HFFc6 (cell line): ENCODE measurements at regions not wholly inside any gene's neighbourhood (a gene's known extent, or its start where the extent isn't known, plus 50 kb on each side); places are given as distances from the start of the nearest gene placed in this dataset.

Experiments used
- DNase-seq: peaks from one replicate; pipeline ENCODE4 v3.0.0-alpha.2; 2018
- H3K27ac Mint-ChIP-seq: 2 replicates; pipeline ENCODE4 v1.8.0; 2020; ENCODE audit warnings: mild to moderate bottlenecking, mixed read lengths
- H3K27me3 Mint-ChIP-seq: 2 replicates; pipeline ENCODE4 v1.8.0; 2021; ENCODE audit warnings: mild to moderate bottlenecking, moderate library complexity, mixed read lengths; ENCODE audit not compliant: insufficient read depth
- H3K36me3 Mint-ChIP-seq: 2 replicates; pipeline ENCODE4 v1.8.0; 2021; ENCODE audit warnings: low read depth, mixed read lengths
- H3K4me1 Mint-ChIP-seq: 2 replicates; pipeline ENCODE4 v1.8.0; 2020; ENCODE audit warnings: low read depth, mixed read lengths
- H3K4me3 Mint-ChIP-seq: 2 replicates; pipeline ENCODE4 v1.8.0; 2020; ENCODE audit warnings: mild to moderate bottlenecking, moderate library complexity, mixed read lengths
- H3K9me3 Mint-ChIP-seq: 2 replicates; pipeline ENCODE4 v1.8.0; 2020; ENCODE audit warnings: mild to moderate bottlenecking, mixed read lengths
- CTCF ChIP-seq: fragments of 200-600 bp; sonication (generic); IDR thresholded peaks from 2 replicates; pipeline ENCODE4 v1.5.0; 2021; ENCODE audit warnings: antibody characterized with exemption, mild to moderate bottlenecking

GRCh38 chr18:26650310-26651268 lies 102.2 kb upstream of the KCTD1 start:
- Mint-ChIP-seq H3K36me3 (no peaks in the 10 kb centered on the region), H3K27ac (no peak overlapping the region), H3K4me1 (peaks cover 6% of the 10 kb centered on the region; the same call in 1 of the 2 replicates), H3K27me3 (peaks cover 20% of the 10 kb centered on the region), H3K4me3 (no peak overlapping the region), H3K9me3 (no peaks in the 10 kb centered on the region)
- no peak for TF ChIP-seq CTCF
- DNase-seq = no peak

GRCh38 chr18:26649193-26649543 lies 100.8 kb upstream of the KCTD1 start:
- no peaks in the 10 kb centered on the region for H3K9me3 Mint-ChIP-seq

GRCh38 chr18:26648509-26649192 lies 100.3 kb upstream of the KCTD1 start:
- Mint-ChIP-seq H3K9me3 (no peaks in the 10 kb centered on the region), H3K36me3 (no peaks in the 10 kb centered on the region), H3K27ac (no peak overlapping the region), H3K4me1 (no peaks in the 10 kb centered on the region), H3K27me3 (peaks cover 13% of the 10 kb centered on the region), H3K4me3 (no peak overlapping the region)
- DNase-seq = no peak
- TF ChIP-seq CTCF = no peak

More at GRCh38 chr18:26649193-26649543, 100.8 kb upstream of the KCTD1 start:
- no peak overlapping the region for H3K27ac Mint-ChIP-seq
- H3K4me1 Mint-ChIP-seq = no peaks in the 10 kb centered on the region
- TF ChIP-seq CTCF = no peak
- peaks cover 13% of the 10 kb centered on the region for H3K27me3 Mint-ChIP-seq
- H3K36me3 Mint-ChIP-seq = no peaks in the 10 kb centered on the region
- H3K4me3 Mint-ChIP-seq = no peak overlapping the region
- DNase-seq = no peak

- no peaks in the 10 kb centered on the region for H3K9me3 Mint-ChIP-seq
- no peak for TF ChIP-seq CTCF
- no peaks in the 10 kb centered on the region for H3K36me3 Mint-ChIP-seq
- H3K4me1 Mint-ChIP-seq = no peaks in the 10 kb centered on the region
- H3K27ac Mint-ChIP-seq = no peak overlapping the region
- DNase-seq = no peak
- peaks cover 14% of the 10 kb centered on the region for H3K27me3 Mint-ChIP-seq
- no peak overlapping the region for H3K4me3 Mint-ChIP-seq
These were observed 98.5 kb upstream of the KCTD1 start for GRCh38 chr18:26646901-26647300.

- Mint-ChIP-seq H3K4me3 (no peak overlapping the region), H3K27me3 (peaks cover 10% of the 10 kb centered on the region; the same call in 1 of the 2 replicates), H3K4me1 (no peaks in the 10 kb centered on the region), H3K36me3 (no peaks in the 10 kb centered on the region), H3K27ac (no peak overlapping the region), H3K9me3 (no peaks in the 10 kb centered on the region)
- no peak for DNase-seq
- no peak for TF ChIP-seq CTCF
These were observed 94.3 kb upstream of the KCTD1 start for GRCh38 chr18:26642440-26643348.
